ENCODE measurements at regions not wholly inside any gene's neighbourhood (a gene's known extent, or its start where the extent isn't known, plus 50 kb on each side); places are given as distances from the start of the nearest gene placed in this dataset.
"Not testable (repeated sequence)": the region's sequence is repeated elsewhere in the genome, so short reads cannot be mapped to it uniquely, and the experiment has no call there.

DNA sequence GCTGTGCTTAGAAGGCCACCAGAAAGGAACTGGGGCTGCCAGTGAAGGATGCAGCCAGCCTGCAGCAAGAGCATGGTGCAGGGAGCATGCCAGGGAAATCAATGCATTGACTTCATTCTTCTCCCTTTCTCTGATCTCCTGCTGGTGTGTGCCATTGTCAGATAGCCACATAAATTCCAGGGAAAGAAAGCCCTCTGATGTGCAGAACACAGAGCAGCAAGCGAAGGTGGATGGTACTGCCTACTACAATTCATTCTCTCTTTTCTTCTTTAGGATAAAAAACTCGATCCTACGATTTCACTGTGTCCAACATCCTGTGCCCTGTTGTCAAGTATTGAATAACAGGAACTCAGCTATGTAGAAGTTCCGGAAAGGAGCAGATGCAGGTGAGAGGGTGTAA is 446.7 kb upstream of the TMEM132C start:
- no peak for DNase-seq (ENCODE audit: low read depth in 2 of 2)

- DNase-seq (ENCODE audit: low read depth in 2 of 2) = no peak
Measured at GRCh38 chr12:127820846-127821245, 446.1 kb upstream of the TMEM132C start.

GRCh38 chr12:127822809-127823411 is 444.1 kb upstream of the TMEM132C start:
- no peak for DNase-seq (ENCODE audit: low read depth in 2 of 2)

- no peak for DNase-seq (ENCODE audit: low read depth in 2 of 2)
Measured at GRCh38 chr12:127823801-127824200, 443.2 kb upstream of the TMEM132C start.

GRCh38 chr12:127829281-127830064 is 437.5 kb upstream of the TMEM132C start:
- DNase-seq (ENCODE audit: low read depth in 2 of 2) = no peak

DNA sequence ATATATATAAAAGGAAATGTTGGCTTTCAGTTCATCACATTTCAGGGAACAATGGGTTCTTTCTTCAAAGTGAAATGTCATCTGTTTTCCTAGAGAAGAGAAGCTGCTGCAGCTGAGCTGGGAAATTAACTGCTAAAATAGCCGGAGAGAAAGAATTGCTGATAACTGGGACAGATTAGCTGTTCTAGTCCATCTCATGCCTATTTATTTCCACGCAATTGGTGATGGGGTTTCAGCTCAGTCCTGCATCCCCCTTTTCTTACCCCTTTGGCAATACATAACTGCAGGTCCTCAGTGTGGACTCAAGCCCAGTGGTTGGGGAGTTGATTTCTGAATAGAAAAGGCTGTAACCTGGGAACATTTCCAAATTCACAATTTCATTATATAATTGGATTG is 436.9 kb upstream of the TMEM132C start:
- no peak for DNase-seq (ENCODE audit: low read depth in 2 of 2)

DNA sequence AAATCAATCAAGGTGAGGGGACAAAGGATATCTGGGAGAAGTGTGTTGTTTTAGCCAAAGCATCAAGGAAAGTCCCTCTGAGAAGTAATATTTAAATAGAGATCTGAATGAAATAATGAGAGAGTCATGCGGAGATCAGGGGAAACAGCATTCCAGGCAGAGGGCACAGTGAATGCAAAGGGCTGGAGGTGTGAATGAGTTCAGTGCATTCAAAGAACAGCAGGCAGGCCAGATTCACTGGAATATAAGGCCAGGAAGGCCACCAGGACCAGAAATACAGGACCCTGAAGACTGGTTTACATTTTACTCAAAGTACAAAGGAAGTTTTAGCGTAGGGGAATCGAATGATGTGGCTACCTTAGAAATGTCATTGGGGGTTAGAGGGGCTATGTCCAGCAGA is 436.2 kb upstream of the TMEM132C start:
- no peak for DNase-seq (ENCODE audit: low read depth in 2 of 2)

- no peak for DNase-seq (ENCODE audit: low read depth in 2 of 2)
Measured at GRCh38 chr12:127832172-127832571, 434.8 kb upstream of the TMEM132C start.

GRCh38 chr12:127836802-127837201 is 430.2 kb upstream of the TMEM132C start:
- not testable (repeated sequence) for DNase-seq (ENCODE audit: low read depth in 2 of 2)

DNA sequence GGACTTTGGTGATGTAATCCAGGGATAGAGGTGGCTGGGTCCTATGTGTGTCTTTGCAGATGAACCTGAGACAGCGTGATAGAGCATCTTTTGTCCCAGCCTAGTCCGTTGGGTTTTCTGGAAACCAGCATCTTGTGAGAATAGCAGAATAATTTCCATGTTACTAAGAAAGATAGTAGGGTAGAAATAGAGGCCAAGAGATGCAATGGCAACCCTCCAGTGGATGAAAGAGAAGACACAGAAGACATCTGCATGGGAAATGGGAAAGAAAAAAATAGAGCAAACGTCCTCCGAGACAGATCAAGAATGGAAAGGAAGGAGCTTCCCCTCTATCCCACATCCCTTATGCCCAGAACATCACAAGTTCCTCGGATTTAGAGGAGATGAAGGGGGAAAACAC is 409.3 kb upstream of the TMEM132C start:
- no peak for DNase-seq (ENCODE audit: low read depth in 2 of 2)

DNA sequence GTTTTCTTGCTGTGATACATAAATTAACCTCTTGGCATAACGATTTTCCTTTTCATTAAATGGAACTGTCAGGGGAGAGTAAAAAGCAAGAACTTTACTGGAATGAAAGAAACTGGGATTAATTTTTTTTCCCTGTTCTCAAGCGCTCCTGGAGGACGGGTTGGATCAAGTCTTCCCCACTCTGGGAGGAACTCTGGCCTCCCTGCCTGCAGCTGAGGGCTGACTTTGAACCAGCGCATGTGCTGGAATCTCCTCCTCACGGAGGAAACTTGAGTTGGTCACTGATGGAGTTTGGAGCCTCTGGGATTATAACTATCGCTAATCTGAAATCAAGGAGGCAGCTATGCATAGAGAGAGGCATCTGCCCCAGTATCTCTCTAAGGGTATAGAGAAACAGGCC is 406.4 kb upstream of the TMEM132C start:
- DNase-seq (ENCODE audit: low read depth in 2 of 2) = no peak

- no peak for DNase-seq (ENCODE audit: low read depth in 2 of 2)
Measured at GRCh38 chr12:127861406-127861805, 405.6 kb upstream of the TMEM132C start.

GRCh38 chr12:127873306-127873705 is 393.7 kb upstream of the TMEM132C start:
- no peak for DNase-seq (ENCODE audit: low read depth in 2 of 2)

- no peak for DNase-seq (ENCODE audit: low read depth in 2 of 2)
Measured at GRCh38 chr12:127881371-127882140, 385.4 kb upstream of the TMEM132C start.

GRCh38 chr12:127883013-127883412 is 384.0 kb upstream of the TMEM132C start:
- no peak for DNase-seq (ENCODE audit: low read depth in 2 of 2)

DNA sequence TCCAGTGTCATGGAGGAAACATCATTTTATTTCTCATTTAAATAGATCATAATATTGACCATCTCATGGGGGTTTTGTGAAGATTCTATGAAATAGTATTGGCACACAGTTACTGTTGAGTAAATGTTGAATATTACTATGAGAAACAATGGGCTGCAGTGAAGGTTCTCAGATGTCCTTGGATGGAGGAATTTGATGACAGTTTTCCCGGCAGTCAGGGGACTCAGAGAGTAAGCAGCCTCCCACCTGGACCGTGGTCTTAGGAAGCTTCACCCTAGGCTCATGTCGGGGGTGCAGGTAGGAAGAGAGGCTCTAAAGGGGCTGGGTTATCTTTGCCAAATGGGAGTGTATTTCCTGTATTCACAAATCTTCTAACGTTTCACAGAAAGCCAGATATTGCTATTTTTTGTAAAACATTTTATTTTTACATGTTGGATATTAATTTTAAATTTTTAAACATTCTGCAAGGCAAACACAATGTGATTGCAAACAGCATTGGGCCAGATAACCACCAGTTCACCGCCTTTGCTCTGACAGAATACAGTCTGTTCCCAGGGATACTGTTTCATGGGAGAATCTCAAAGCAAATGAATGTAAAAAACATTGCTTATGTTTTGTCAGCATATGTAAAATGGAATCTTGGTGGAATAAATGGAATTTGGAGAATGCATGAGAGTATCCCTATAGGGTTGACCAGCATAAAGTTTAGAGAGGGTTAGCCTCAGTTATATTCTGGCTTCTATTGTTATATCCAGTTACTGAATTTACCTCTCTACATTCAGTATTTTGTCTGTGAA is 380.8 kb upstream of the TMEM132C start:
- no peak for DNase-seq (ENCODE audit: low read depth in 2 of 2)

- no peak for DNase-seq (ENCODE audit: low read depth in 2 of 2)
Measured at GRCh38 chr12:127886827-127887226, 380.1 kb upstream of the TMEM132C start.

DNA sequence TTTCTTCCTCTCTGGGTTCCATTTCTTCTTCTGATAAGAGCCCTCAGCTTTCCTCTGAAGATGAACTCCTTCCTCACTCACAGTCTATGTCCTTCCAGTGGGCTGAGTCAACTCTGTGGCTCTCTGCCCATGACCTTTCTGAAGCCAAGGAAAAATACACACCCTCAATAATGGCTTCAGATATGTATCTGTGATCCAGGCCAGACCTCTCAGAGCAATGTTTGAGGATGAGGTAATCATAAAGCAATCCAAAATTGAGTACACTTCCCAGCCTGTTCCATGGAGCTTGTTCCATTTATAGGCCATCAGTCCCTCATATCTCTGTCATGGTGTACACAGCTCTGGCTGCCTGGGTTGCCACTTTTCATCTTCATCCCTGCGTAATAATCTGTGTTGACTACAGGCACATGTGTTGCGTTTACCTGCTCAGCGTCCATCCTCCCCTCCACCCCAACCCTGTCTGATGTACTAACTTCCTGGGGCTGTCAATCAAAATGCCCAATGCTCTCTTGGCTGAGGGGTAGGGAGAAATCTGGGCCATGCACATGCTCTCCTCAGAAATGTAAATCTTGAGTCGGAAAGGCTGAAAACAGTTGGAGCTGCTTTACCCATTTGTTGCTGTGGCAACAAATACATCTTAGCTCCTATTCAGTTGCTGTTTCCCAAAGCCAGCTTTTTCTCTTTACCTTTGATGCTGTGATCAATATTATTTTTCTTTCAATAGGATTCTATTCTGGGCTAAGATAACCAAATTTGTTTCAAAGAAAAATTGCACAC is 377.8 kb upstream of the TMEM132C start:
- no peak for DNase-seq (ENCODE audit: low read depth in 2 of 2)

DNA sequence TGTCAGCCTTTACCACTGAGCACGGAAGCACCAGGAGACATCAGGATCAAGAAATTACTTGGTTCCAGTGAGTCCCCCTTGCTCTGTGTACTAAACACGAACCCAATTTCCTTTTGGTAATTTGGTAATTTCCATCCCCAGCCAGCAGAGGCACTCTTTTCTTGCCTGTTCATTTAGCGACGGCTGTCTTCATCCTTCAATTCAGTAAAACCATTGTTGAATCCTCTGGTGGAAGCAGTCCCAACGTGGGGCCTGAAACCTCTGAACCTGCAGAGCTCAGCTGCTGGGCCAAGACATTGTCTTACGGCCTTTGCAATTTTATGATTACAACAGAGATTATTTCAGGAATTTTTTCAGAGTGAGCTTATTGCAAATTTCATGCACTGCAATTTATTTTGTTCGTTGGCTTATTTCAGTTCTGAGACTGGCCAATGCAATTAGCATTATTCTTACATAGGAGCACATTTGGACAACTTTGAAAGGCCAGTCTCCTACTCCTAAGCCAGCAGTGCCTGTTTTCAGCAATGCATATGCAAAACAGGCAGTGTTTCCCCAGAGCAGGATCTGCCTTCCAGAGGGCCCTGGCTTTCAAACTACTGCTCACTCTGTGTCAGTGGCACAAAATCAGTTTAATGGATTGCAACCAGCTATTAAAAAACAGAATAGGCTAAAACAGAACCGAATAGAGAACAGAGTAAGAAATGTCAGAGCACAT is 372.9 kb upstream of the TMEM132C start:
- DNase-seq (ENCODE audit: low read depth in 2 of 2) = no peak

- DNase-seq (ENCODE audit: low read depth in 2 of 2) = no peak
Measured at GRCh38 chr12:127896661-127897060, 370.3 kb upstream of the TMEM132C start.
